ENCODE measurements at regions not wholly inside any gene's neighbourhood (a gene's known extent, or its start where the extent isn't known, plus 50 kb on each side); places are given as distances from the start of the nearest gene placed in this dataset.

DNA sequence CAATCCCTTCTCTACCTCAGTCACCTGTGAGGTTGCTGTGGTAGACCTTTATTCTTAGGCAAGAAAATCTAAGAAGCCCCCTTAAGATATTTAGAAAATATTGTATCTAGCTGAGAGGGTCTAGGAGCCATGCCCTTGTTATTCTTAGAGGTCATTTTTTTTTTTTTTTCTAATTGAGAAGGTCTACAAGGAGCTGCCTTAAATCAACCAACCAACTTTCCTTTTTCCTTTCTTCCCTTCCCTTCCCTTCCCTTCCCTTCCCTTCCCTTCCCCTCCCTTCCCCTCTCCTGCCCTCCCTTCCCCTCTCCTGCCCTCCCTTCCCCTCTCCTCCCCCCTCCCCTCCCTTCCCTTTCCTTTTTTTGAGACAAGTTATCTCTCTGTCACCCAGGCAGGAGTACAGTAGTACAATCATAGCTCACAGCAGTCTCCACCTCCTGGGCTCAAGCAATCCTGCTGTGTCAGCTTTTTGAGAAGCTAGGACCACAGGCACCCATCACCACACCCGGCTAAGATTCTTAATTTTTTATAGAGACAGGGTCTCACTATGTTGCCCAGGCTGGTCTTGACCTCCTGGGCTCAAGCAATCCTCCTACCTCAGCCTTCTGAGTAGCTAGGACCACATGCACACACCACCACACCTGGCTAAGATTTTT is 668.4 kb upstream of the FBXO33 start:
- no CpG with 5 or more reads among the region's 1 CpG for WGBS (ENCODE audit: extremely low coverage, insufficient read length, low lambda C conversion rate)

More for the DNA sequence above, 668.4 kb upstream of the FBXO33 start:
- H2AK5ac ChIP-seq (ENCODE audit: insufficient read length, low read length): no peak overlapping the region
- no peak overlapping the region for H3K9ac ChIP-seq (ENCODE audit: extremely low read depth, insufficient read length, low read length)
- no peak overlapping the region for H3K18ac ChIP-seq (ENCODE audit: insufficient read length, low read depth, low read length)
- H3K27ac ChIP-seq (ENCODE audit: insufficient read length, low read depth, low read length): no peak overlapping the region
- TF ChIP-seq CTCF (conservative IDR thresholded peaks at IDR 0.05): no peak
- no peak overlapping the region for H4K91ac ChIP-seq (ENCODE audit: insufficient read length, low read depth, low read length)
- H2BK20ac ChIP-seq (ENCODE audit: low read depth, low read length, poor library complexity, severe bottlenecking): no peak overlapping the region
- no peaks in the 10 kb centered on the region for H4K20me1 ChIP-seq (ENCODE audit: control insufficient read depth, insufficient read depth, insufficient read length)
- no peaks in the 10 kb centered on the region for H3K4me1 ChIP-seq (ENCODE audit: insufficient read depth, low read length)
- no peak overlapping the region for H3T11ph ChIP-seq (ENCODE audit: low read length)
- H3K23ac ChIP-seq (ENCODE audit: insufficient read length, low read depth, low read length): no peak overlapping the region
- no peak overlapping the region for H3K14ac ChIP-seq (ENCODE audit: insufficient read depth, low read length)
- H3K79me1 ChIP-seq (ENCODE audit: insufficient read depth, low read depth, low read length, poor library complexity, severe bottlenecking): no peaks in the 10 kb centered on the region
- no peak overlapping the region for H2BK12ac ChIP-seq (ENCODE audit: insufficient read length, low read depth, low read length)
- H4K8ac ChIP-seq (replicated peaks; ENCODE audit: insufficient read length, low read depth, low read length): no peak overlapping the region
- H2BK120ac ChIP-seq (ENCODE audit: low read depth, low read length, poor library complexity, severe bottlenecking): no peak overlapping the region
- no peaks in the 10 kb centered on the region for H3K9me3 ChIP-seq (ENCODE audit: control insufficient read depth, low read depth, low read length)
- no peak for DNase-seq
- H2AFZ ChIP-seq (ENCODE audit: low read length): no peak overlapping the region
- no peak overlapping the region for H2BK5ac ChIP-seq (ENCODE audit: insufficient read length, low read length)
- no peak overlapping the region for H3K4me2 ChIP-seq (ENCODE audit: insufficient read depth, insufficient read length, low read length)
- Mint-ChIP-seq H3K27me3 (ENCODE audit: low read depth) (no peaks in the 10 kb centered on the region), H3K27ac (no peak overlapping the region), H3K36me3 (ENCODE audit: insufficient read depth in 1 of 3, low read depth in 3 of 3) (no peaks in the 10 kb centered on the region; a peak in 2 of 7 replicates), H3K9me3 (peaks cover 4 to 8% of the 10 kb centered on the region in 2 experiments; a peak in 4 of 5 replicates), H3K4me3 (no peak overlapping the region), H3K4me1 (peaks cover 9 to 10% of the 10 kb centered on the region in 2 experiments)
- no peaks in the 10 kb centered on the region for H3K27me3 ChIP-seq (ENCODE audit: insufficient read depth, low read length)
- H3K23me2 ChIP-seq (ENCODE audit: insufficient read length, low read depth, low read length, poor library complexity, severe bottlenecking): no peaks in the 10 kb centered on the region
- H3K79me2 ChIP-seq (ENCODE audit: insufficient read depth, low read length): no peaks in the 10 kb centered on the region
- H3K56ac ChIP-seq (ENCODE audit: insufficient read length, low read depth, low read length): no peak overlapping the region
- H3K4ac ChIP-seq (ENCODE audit: low read depth, low read length): no peak overlapping the region
- H2BK15ac ChIP-seq (ENCODE audit: low read depth, low read length): no peak overlapping the region
- no peak overlapping the region for H4K5ac ChIP-seq (ENCODE audit: insufficient read length, low read depth, low read length)
